ENCODE measurements at regions not wholly inside any gene's neighbourhood (a gene's known extent, or its start where the extent isn't known, plus 50 kb on each side); places are given as distances from the start of the nearest gene placed in this dataset.

DNA sequence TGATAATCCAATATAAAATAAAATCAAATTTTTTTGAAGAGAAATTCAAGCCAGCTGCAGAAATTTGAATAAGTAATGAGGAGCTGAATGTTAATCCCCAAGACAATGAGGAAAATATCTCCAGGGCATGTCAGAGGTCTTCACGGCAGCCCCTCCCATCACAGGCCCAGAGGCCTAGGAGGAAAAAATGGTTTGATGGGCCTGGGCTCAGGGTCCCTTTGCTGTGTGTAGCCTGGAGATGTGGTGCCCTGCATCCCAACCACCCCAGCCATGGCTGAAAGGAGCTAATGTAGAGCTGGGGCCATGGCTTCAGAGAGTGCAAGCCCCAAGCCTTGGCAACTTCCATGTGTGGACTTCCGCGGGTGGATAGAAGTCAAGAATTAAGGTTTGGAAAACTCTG, 618.3 kb downstream of the TAF11L14 start:
- Histone ChIP-seq H3K27me3 (replicated peaks in 1 of 4; ENCODE audit: control insufficient read depth in 3 of 4, extremely low read depth in 1 of 4, insufficient read depth in 3 of 4, low read length in 3 of 4) (no peaks in the 10 kb centered on the region), H2BK5ac (ENCODE audit: low read depth, low read length) (no peak overlapping the region), H3K56ac (replicated peaks; ENCODE audit: insufficient read length, low read depth, low read length) (no peak overlapping the region), H3K79me2 (ENCODE audit: control insufficient read depth in 1 of 2, insufficient read depth in 2 of 2, low read length in 2 of 2) (no peaks in the 10 kb centered on the region), H3K23me2 (ENCODE audit: low read depth, low read length) (no peaks in the 10 kb centered on the region), H3K79me1 (ENCODE audit: low read depth, low read length) (no peaks in the 10 kb centered on the region), H2BK20ac (ENCODE audit: low read length) (no peak overlapping the region), H4K91ac (replicated peaks; ENCODE audit: insufficient read length, low read length) (no peak overlapping the region), H3K23ac (ENCODE audit: insufficient read length) (no peak overlapping the region), H3K4ac (replicated peaks; ENCODE audit: insufficient read length, low read depth, low read length) (no peak overlapping the region), H3K9me3 (ENCODE audit: insufficient read depth in 2 of 2, low read depth in 1 of 2, low read length in 1 of 2) (peaks cover 23 to 35% of the 10 kb centered on the region in 2 experiments), H3K18ac (ENCODE audit: extremely low read depth, low read length) (no peak overlapping the region), H2BK120ac (replicated peaks; ENCODE audit: low read depth, low read length) (no peak overlapping the region), H4K8ac (ENCODE audit: extremely low read depth, insufficient read depth, low read length) (no peak overlapping the region), H4K20me1 (replicated peaks in 1 of 2; ENCODE audit: control insufficient read depth in 1 of 2, insufficient read depth in 2 of 2, low read length in 2 of 2) (no peaks in the 10 kb centered on the region), H3K4me3 (ENCODE audit: extremely low read depth in 1 of 4, insufficient read depth in 2 of 4, low read depth in 3 of 4, low read length in 4 of 4) (no peak overlapping the region), H3K14ac (ENCODE audit: insufficient read length) (no peak overlapping the region), H3K9ac (replicated peaks in 1 of 4; ENCODE audit: extremely low read depth in 1 of 4, low read depth in 3 of 4, low read length in 3 of 4) (no peak overlapping the region), H3K27ac (ENCODE audit: low read depth, low read length) (no peak overlapping the region), H3K36me3 (ENCODE audit: control insufficient read depth in 2 of 4, insufficient read depth in 4 of 4, low read length in 3 of 4) (no peaks in the 10 kb centered on the region), H2AFZ (ENCODE audit: low read length) (no peak overlapping the region), H2AK5ac (ENCODE audit: low read depth, low read length) (no peak overlapping the region), H3K4me2 (ENCODE audit: insufficient read depth in 1 of 2, low read depth in 2 of 2, low read length in 2 of 2) (no peak overlapping the region), H2BK15ac (ENCODE audit: low read length) (no peak overlapping the region), H2BK12ac (ENCODE audit: low read depth, low read length) (no peak overlapping the region), H4K5ac (ENCODE audit: insufficient read length, low read depth, low read length) (no peak overlapping the region), H3K4me1 (replicated peaks in 1 of 4; ENCODE audit: control insufficient read depth in 3 of 4, insufficient read depth in 4 of 4, low read length in 3 of 4) (no peaks in the 10 kb centered on the region)
- FAIRE-seq (no peak), DNase-seq (ENCODE audit: low read depth in 1 of 2, low spot score in 2 of 2) (no peak)
- no peak for TF ChIP-seq SUZ12 (IDR thresholded peaks at IDR 0.05; ENCODE audit: low read length)
- TF ChIP-seq CBX8 (IDR thresholded peaks at IDR 0.05; ENCODE audit: borderline replicate concordance, low read depth, low read length) = no peak
- TF ChIP-seq SIRT6 (IDR thresholded peaks at IDR 0.05; ENCODE audit: low read length) = no peak
- no peak for TF ChIP-seq RFX5 (IDR thresholded peaks at IDR 0.05; ENCODE audit: borderline replicate concordance, low read depth, low read length)
- no peak for TF ChIP-seq SAP30 (IDR thresholded peaks at IDR 0.05; ENCODE audit: insufficient read depth, insufficient replicate concordance, low read length)
- no peak for TF ChIP-seq SP4 (IDR thresholded peaks at IDR 0.05; ENCODE audit: low read length)
- no peak for TF ChIP-seq JUN (IDR thresholded peaks at IDR 0.05; ENCODE audit: low read depth, low read length)
- no peak for TF ChIP-seq KDM4A (IDR thresholded peaks at IDR 0.05; ENCODE audit: low read depth, low read length, severe bottlenecking)
- TF ChIP-seq ASH2L (IDR thresholded peaks at IDR 0.05; ENCODE audit: low read length) = no peak
- no peak for TF ChIP-seq KDM5A (IDR thresholded peaks at IDR 0.05; ENCODE audit: low read length)
- TF ChIP-seq EGR1 (IDR thresholded peaks at IDR 0.05; ENCODE audit: borderline replicate concordance, low read depth, low read length) = no peak
- no peak for TF ChIP-seq SP2 (IDR thresholded peaks at IDR 0.05; ENCODE audit: low read length)
- no peak for TF ChIP-seq POLR2A (IDR thresholded peaks at IDR 0.05; ENCODE audit: control extremely low read depth in 1 of 2, low read depth in 2 of 2, low read length in 2 of 2)
- no peak for TF ChIP-seq NRF1 (IDR thresholded peaks at IDR 0.05; ENCODE audit: low read depth, low read length)
- no peak for TF ChIP-seq EP300 (IDR thresholded peaks at IDR 0.05; ENCODE audit: borderline replicate concordance in 1 of 2, low read depth in 2 of 2, low read length in 2 of 2)
- CTCF ChIA-PET (ENCODE audit: partially characterized antibody) = no interaction called here
- POLR2A ChIA-PET (ENCODE audit: partially characterized antibody) = no interaction called here
- WGBS, 2 experiments (ENCODE audit: extremely low coverage in 1 of 2, insufficient coverage in 1 of 2, insufficient read length in 1 of 2, insufficient replicate concordance in 2 of 2, low coverage in 1 of 2, low lambda C conversion rate in 2 of 2, missing lambda C conversion rate in 1 of 2) = 94% methylated on average over 3 of the region's 3 CpGs; no CpG with 5 or more reads in 1 of the 2 experiments

Data from H1 (cell line).